NOMO-1 treated with dmso at 0.1 percent for 144 hours (cell line): ENCODE measurements at regions not wholly inside any gene's neighbourhood (a gene's known extent, or its start where the extent isn't known, plus 50 kb on each side); places are given as distances from the start of the nearest gene placed in this dataset.
"Not testable (repeated sequence)": the region's sequence is repeated elsewhere in the genome, so short reads cannot be mapped to it uniquely, and the experiment has no call there.

Experiments
- DNase-seq: peaks from one replicate; lab custom pipeline; 2025; ENCODE audit not compliant: unreplicated experiment; lab: John Stamatoyannopoulos, UW

DNA sequence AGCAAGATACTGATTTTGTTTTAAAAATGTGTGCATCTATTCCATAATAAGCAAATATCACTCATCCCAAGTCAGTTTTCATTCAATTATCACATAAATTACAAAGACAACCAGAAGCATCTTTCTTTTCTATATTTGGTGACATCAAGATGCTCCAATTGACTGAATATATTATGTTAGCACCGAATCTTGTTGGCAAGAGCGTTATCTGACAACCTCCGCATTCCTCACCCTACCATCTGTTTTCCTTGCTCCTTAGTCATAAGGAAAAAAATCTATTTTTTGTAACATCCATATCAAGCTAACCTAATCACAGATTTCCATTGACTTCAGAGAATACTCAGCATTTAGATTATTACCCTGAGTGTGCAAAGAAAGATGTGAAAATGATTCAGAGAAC lies 212.2 kb upstream of the KYNU start:
- no peak for DNase-seq

DNA sequence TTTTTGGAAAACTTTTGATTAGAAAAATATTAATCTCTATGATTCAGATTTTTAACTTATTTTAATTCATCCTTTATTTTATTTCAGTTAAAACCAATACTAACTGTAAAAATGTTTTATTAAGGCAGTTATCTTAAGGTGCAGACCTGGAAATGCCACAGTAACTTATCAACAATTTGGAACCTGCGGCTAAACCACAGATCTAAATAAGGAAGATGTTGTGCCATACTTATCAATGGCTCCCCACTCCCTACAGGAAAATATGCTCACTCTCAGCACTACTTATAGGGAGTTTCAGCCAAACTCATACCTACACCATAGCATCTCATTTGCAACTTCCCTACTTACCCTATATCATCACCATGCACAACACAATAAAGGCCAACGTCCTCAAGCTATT lies 226.9 kb upstream of the KYNU start:
- DNase-seq, result no peak

DNA sequence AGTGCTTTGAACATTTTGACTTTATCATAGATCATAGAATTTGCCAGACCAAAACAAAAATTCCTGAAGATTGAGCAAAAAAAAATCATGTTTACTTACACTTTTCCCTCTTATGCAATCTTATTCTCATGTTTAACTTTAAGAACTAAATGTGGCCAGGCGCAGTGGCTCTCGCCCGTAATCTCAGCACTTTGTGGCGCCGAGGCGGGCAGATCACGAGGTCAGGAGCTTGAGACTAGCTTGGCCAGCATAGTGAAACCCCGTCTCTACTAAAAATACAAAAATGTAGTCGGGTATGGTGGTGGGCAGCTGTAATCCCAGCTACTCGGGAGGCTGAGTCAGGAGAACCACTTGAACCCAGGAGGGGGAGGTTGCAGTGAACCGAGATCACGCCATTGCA lies 227.9 kb upstream of the KYNU start:
- no peak for DNase-seq

DNA sequence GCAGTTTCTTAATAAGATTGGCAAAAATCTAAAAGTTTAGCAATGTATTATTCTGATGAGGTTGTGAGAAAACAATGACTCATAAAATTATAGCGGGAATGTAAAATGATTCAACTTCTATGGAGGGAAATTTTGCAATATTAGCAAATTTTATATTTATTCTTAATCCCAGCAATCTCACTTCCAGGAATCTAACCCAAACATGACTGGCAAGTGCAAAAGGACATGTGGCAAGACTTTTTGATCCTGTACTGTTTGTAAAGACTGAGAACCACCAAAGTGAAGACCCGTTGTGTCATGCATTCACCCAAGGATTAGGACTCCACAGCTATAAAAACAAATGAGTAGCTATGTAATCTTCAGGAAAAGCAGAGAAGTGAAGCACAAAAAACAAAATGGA lies 234.8 kb upstream of the KYNU start:
- no peak for DNase-seq

DNA sequence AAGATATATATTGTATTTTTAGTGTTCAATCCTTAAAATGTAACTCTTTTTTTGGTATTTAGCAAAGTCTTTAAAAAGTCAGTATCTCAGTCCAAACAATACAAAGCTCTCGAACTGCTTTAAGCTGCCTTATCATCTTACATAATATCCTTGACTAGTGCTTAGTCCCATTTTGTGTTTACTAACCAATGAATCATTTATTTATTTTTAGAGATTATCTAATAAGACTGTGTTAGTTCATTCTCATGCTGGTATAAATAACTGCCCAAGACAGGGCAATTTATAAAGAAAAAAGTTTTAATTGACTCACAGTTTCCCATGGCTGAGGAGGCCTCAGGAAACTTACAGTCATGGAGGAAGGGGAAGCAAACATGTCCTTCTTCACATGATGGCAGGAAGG lies 248.3 kb upstream of the KYNU start:
- DNase-seq, result no peak

DNA sequence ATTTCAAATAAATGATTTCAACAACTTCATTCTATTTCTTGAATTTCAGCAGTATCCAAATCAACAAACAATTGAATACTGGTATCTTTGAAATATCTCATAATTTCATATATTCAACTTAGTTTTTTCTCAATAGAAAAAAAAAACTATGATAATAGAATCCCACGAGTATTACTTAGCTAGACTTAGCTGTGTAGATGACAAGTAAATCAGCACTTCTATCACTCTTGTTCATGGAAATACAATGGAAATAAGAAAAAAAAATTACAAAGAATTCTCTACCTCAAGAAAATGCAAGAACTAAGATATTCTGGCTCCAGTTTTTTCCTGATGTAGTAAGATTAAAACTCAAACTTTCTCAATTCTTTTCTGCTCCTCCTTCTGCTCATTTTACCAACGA lies 256.2 kb upstream of the KYNU start:
- DNase-seq, result no peak

DNA sequence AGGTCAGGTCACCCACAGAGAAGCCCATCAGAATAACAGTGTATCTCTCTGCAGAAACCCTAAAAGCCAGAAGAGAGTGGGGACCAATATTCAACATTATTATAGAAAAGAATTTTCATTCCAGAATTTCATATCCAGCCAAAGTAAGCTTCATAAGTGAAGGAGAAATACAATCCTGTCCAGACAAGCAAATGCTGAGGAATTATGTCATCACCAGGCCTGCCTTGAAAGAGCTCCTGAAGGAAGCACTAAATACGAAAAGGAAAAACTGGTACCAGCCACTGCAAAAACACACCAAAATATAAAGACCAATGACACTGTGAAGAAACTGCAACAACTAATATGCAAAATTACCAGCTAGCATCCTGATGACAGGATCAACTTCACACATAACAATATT lies 260.0 kb upstream of the KYNU start:
- no peak for DNase-seq

DNA sequence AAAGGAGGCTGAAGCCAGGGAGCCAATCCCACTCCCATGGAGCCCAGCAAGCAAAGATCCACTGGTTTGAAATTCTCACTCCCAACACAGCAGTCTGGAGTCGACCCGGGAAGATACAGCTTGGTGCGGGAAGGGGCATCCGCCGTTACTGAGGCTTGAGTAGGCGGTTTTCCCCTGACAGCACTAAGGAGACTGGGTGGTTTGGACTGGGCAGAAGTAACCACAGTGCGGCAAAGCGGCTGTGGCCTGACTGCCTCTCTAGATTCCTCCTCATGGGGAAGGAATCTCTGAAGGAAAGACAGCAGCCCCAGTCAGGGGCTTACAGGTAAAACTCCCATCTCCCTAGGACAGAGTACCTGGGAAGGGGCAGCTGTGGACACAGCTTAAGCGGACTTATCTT lies 261.6 kb upstream of the KYNU start:
- DNase-seq, result no peak

DNA sequence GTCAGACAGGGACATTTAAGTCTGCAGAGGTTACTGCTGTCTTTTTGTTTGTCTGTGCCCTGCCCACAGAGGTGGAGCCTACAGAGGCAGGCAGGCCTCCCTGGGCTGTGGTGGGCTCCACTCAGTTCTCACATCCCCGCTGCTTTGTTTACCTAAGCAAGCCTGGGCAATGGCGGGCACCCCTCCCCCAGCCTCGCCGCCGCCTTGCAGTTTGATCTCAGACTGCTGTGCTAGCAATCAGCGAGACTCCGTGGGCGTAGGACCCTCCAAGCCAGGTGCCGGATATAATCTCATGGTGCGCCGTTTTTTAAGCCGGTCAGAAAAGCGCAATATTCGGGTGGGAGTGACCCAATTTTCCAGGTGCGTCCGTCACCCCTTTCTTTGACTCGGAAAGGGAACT lies 264.3 kb upstream of the KYNU start:
- DNase-seq, result not testable (repeated sequence)

DNA sequence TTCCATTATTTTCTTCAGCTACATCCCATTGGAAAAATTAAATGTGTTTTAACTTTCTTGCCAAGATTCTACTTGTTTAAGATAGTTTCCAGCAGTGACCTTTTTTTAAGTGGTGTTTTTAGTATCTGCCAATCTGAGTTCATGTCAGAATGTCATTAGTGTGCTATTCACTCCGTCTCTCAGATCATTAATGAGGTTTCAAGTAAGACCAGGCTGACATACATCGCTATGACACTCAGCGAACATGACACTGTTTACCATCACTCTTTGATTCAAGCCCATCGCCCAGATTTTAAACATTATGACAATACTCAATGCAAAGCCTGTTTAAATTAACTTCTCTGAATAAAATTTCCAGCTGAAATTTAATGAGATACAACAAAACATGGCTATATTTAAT lies 272.0 kb upstream of the KYNU start:
- DNase-seq, result no peak

DNA sequence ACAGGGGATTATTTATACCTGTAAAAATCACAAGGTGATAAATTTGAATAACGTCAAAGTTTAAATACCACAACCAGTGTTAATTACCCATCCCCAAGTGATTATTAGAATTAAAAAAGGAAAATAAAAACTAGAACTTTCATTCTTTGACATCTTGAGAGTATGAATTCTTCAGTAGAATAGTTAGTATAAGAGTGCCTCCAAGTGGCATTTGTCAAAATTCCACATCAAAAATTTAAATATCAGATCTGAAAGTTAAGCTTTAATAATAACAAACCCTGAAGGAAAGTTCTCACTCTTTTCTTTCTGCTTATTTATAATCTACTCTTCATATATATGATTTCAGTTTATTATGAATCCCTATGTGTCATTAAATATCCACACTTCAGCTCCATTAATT lies 273.7 kb upstream of the KYNU start:
- no peak for DNase-seq

DNA sequence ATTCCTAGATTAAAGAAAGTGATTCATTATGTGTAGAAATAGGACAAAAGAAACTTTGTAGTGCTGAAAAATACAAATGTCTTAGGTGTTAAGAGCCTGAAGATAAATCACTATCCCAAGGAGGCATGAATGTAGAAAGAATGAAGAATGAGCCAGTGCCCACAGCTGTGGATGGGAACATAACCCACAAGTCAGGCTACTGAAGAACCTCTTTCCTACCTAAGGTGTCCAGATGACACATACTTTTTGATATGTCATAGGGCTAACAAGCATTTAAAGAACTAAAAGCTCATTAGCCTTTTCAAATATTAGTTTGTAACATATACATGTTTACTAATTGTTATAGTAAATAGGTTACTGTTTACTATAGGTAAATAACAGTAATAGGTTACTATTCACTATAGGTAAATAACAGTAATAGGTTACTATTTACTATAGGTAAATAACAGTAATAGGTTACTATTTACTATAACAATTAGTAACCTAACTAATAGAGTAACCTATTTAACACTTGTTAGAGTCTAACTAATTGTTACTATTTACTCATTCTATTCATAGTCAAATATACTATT lies 275.0 kb upstream of the KYNU start:
- DNase-seq, result no peak

DNA sequence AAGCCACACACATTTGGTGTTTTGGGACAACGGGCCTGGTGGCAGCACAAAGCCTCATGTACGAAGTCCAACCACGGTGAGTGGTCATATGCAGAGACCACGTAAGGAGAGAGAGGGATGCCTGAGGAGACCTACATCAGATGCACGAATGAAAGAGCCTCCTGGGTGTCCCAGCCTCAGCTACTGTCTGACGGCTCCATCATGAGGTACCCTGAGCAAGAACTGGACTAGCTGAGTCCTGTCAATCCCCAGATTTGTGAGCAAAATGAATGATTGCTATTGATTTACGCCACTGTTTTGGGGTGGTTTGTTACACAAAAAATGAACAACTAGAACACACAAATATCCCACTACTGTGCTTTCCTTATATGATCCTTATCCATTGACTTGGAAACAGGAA lies 275.7 kb upstream of the KYNU start:
- no peak for DNase-seq

DNA sequence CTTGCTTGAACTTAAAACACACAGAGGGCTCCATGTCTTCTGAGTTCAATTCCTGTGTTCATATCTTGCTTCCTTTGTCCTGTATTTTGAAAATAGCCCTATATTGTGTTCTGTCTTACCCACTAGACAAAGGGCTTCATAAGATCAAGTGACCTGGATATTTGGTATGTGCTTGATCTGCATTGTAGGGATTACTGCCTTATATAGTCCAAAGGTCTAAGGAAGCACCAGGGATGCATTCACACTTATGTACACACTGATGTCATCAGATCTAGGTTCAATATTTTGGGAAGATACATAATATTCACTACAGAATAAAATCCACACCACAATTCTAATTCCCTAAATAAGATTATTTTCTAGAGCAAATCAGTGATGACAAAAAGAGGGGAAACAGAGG lies 278.0 kb upstream of the KYNU start:
- no peak for DNase-seq

DNA sequence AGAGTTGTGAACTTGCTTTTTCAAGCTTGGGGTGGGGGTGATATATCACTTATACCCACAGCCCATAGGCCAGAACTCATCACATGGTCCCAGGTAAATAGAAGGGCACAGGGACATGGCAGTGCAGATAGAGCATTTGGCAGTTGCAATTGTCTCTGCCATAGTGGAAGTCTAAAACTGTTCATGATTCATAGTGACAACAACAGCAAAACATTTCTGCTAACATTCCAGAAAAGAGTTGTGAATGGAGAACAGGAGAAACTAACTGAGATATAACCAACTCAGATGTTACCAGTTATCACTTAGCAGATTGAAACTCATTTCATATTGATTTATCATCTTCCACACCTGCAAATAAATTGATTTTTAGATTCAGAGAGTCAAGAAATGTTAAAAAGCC lies 278.6 kb upstream of the KYNU start:
- no peak for DNase-seq

DNA sequence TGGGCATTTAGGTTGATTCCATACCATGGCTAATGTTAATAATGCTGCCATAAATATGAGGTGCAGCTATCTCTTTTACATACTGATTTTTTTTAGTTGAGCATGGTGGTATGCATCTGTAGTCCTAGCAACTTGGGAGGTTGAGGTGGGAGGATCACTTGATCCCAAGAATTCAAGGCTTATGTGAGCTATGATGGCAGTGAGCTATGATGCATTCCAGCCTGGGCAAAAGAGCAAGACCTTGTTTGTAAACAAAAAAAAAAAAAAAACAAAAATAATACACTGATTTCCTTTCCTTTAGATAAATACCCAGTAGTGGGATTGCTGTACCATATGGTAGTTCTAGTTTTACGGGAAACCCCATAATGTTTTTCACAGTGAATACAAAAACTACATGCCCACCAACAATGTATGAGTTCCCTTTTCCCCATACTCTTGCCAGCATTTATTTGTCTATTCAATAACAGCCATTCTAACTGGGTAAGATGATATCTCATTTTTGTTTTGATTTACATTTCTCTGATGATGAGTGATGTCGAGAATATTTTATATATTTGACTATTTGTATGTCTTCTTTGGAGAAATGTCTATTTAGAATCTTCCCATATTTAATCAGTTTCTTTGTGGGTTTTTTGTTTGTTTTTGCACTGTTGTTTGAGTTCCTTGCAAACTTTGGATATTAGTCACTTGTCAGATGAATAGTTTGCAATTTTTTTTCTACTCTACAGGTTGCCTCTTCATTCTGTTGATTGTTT lies 281.0 kb upstream of the KYNU start:
- no peak for DNase-seq

DNA sequence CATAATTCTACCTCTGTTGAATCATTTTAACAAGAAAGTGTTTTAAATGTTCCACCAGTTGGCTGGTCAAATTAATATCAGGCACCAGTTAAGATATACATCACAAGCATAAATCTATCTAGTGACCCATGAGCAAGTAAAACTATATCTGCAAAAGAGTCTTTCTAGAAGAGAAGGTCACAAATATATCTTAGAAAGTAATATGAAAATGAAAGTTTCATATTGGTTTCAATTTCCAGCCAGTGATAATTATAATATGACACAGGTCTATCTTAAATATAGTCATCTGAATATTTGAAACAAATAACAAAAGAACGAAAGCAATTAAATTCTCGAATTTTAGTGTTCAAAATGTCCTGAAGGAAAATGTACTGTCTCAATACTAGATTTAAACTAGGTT lies 282.5 kb upstream of the KYNU start:
- no peak for DNase-seq

DNA sequence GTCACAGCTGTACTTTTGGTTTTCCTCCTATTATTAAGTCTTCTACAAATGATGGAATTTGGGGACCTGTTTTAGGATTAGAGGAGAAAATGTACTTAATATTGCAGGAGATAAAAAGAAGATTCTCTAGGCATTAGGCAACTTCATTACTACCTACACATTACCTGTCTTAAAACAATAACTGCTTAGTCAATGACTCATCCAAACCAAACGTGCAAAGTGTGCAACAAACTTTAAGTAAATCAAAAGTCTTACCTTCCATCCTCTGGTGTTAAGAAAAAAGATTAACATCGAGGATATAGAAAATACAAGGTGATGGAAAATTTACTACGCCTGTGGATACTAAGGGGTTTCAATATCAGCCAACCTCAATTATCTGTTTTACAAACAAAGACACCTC lies 285.3 kb upstream of the KYNU start:
- DNase-seq, result no peak

DNA sequence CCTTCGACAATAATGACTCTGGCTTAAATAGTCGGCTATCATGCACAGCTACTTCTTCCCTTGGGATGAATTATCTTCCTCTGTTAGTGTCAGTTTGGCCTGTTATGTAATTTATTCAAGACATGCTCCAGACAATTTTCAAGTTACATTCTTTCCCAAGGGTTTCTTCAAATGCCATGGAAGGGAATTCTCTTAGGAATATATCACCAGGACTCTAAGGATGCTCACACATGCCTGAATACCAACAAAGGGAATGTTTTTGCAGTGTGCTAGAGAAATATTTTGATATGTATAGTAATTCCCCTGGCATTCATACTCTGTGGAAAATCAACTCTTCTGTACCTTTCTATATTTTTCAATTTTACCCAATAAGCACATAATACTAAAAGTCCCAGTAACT lies 286.0 kb upstream of the KYNU start:
- no peak for DNase-seq

DNA sequence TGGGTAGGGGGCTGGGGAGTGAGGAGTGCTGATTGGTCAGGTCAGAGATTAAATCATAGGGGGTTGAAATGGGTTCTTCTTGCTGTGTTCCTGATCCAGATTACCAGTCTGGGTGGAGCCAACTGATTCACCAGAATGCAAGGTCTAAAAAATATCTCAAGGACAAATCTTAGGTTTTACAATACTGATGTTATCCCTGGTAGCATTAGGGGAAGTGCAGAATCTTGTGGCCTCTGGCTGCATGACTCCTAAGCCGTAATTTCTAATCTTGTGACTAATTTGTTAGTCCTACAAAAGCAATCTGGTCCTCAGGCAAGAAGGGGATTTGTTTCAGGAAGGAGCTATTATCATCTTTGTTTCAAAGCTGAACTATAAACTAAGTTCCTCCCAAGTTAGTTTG lies 289.2 kb upstream of the KYNU start:
- DNase-seq, result no peak

DNA sequence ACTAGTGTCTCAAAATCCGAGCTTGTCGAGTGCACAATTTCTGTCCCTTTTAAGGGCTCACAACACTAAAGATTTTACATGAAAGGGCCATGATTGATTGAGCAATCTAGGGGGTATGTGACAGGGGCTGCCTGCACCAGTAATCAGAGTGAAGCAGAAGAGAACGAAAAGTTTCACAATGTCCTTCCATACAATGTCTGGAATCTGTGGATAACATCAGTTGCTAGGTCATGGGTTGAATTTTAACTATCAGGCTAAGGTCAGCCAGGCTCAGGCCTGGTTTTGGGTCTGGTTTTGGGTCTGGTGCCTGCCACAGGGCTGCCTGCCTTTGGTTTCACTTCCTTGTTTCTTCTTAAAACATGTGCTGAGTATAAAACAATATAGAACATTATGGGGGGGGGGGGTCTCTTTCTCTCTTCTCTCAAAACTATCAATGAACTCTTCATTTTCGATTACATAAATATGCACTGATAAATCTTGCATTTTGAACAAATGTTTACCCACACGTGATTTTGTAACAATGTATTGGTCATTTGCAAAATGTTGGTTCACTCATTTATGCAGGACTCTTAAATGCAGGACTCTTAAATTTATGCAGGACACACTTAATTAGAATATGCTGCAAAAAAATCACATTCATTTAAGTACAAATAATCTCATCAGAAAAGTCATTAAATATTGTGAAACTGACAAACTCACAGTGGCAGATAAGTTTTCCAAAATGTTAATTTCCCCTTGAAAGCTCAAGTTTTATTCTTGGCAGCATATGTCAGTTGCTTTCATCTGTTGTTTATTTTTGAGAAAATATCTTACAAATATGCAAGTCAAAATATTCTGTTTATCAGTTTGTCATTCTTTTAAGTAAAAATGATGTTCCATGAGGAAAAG lies 290.5 kb upstream of the KYNU start:
- DNase-seq, result no peak

DNA sequence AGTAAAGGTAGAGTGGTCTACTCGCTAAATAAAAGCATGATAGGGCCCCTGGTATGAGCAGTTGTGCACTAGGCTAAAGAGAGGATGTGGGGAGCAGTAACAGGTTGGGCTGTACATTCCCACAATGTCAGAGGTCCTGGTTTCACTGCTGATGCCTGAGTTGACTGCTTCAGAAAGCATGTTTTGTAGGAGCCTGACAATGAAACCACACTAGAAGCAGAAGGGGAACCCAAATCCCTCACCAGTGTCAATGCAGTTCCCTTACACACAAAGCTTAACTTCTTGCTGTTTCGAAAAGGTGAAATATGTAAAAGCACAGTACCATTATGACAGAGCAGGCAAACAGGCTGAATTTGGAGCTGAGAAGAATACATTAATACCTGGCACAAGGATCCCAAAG lies 291.7 kb upstream of the KYNU start:
- DNase-seq, result no peak
